Bronchial epithelial cell (primary cell): ENCODE measurements at regions not wholly inside any gene's neighbourhood (a gene's known extent, or its start where the extent isn't known, plus 50 kb on each side); places are given as distances from the start of the nearest gene placed in this dataset.

Source experiments
- DNase-seq: peaks from one replicate; pipeline ENCODE4 v3.0.0-alpha.2; 2010; ENCODE audit warnings: low read depth
- FAIRE-seq: peaks from 2 replicates; lab custom pipeline; 2011; peaks lifted over from hg19 to GRCh38; lab: Jason Lieb, UNC
- H3K27me3 ChIP-seq: 2 replicates; pipeline ENCODE4 v1.5.1; 2011; ENCODE audit warnings: low read length; ENCODE audit not compliant: control insufficient read depth, insufficient read depth
- H3K36me3 ChIP-seq: 2 replicates; pipeline ENCODE4 v1.5.1; 2011; ENCODE audit warnings: low read length; ENCODE audit not compliant: control insufficient read depth, insufficient read depth
- H3K4me3 ChIP-seq: 2 replicates; pipeline ENCODE4 v1.5.1; 2011; ENCODE audit warnings: mild to moderate bottlenecking, low read depth, low read length, control low read depth
- CTCF ChIP-seq: IDR thresholded peaks from 2 replicates; pipeline ENCODE4 v1.5.1; 2011; ENCODE audit warnings: mild to moderate bottlenecking, moderate library complexity, low read length, control low read depth, inconsistent platforms; ENCODE audit not compliant: insufficient read depth, severe bottlenecking

GRCh38 chr5:20166456-20166855 is 178.5 kb upstream of the CDH18 start:
- DNase-seq (no peak), FAIRE-seq (no peak)
- Histone ChIP-seq H3K27me3 (no peaks in the 10 kb centered on the region), H3K36me3 (no peaks in the 10 kb centered on the region), H3K4me3 (no peak overlapping the region)
- no peak for TF ChIP-seq CTCF

GRCh38 chr5:20158006-20158405 is 170.0 kb upstream of the CDH18 start:
- DNase-seq (no peak), FAIRE-seq (no peak)
- Histone ChIP-seq H3K36me3 (no peaks in the 10 kb centered on the region), H3K4me3 (no peak overlapping the region), H3K27me3 (no peaks in the 10 kb centered on the region)
- no peak for TF ChIP-seq CTCF

- FAIRE-seq = no peak
- no peak overlapping the region for H3K4me3 ChIP-seq
- no peak for DNase-seq
- no peaks in the 10 kb centered on the region for H3K36me3 ChIP-seq
- no peak for TF ChIP-seq CTCF
- H3K27me3 ChIP-seq = no peaks in the 10 kb centered on the region
Observed at GRCh38 chr5:20157089-20157488, 169.1 kb upstream of the CDH18 start.

- DNase-seq (peak; percentile 19), FAIRE-seq (no peak)
- H3K27me3 ChIP-seq = no peaks in the 10 kb centered on the region
- H3K36me3 ChIP-seq = no peaks in the 10 kb centered on the region
- TF ChIP-seq CTCF = no peak
- no peak overlapping the region for H3K4me3 ChIP-seq
Observed at GRCh38 chr5:20145240-20145639, 157.2 kb upstream of the CDH18 start.

- no peak for DNase-seq
- H3K4me3 ChIP-seq = no peak overlapping the region
- no peak for FAIRE-seq
- no peak for TF ChIP-seq CTCF
- no peaks in the 10 kb centered on the region for H3K27me3 ChIP-seq
- H3K36me3 ChIP-seq = no peaks in the 10 kb centered on the region
Observed at GRCh38 chr5:20129501-20129900, 141.5 kb upstream of the CDH18 start.

- Histone ChIP-seq H3K4me3 (no peak overlapping the region), H3K36me3 (no peaks in the 10 kb centered on the region), H3K27me3 (no peaks in the 10 kb centered on the region)
- TF ChIP-seq CTCF = no peak
- DNase-seq (no peak), FAIRE-seq (no peak)
Observed at GRCh38 chr5:20128343-20128742, 140.3 kb upstream of the CDH18 start.
